ENCODE measurements at regions not wholly inside any gene's neighbourhood (a gene's known extent, or its start where the extent isn't known, plus 50 kb on each side); places are given as distances from the start of the nearest gene placed in this dataset.

- Histone ChIP-seq H3K9me1 (ENCODE audit: control insufficient read depth, insufficient read depth, low read length) (no peaks in the 10 kb centered on the region), H3K9me3 (replicated peaks; ENCODE audit: control insufficient read depth, insufficient read depth, low read depth, low read length) (no peaks in the 10 kb centered on the region), H3K27me3 (ENCODE audit: control insufficient read depth in 2 of 2, insufficient read depth in 2 of 2, low read length in 2 of 2) (peaks cover 0 to 6% of the 10 kb centered on the region in 2 experiments; a peak in 1 of 5 replicates), H3K79me2 (ENCODE audit: control insufficient read depth, insufficient read depth, low read length) (no peaks in the 10 kb centered on the region), H3K4me2 (ENCODE audit: insufficient read depth, low read length) (no peak overlapping the region), H3K9ac (ENCODE audit: insufficient read depth in 1 of 2, low read depth in 2 of 2, low read length in 2 of 2) (no peak overlapping the region), H3K27ac (ENCODE audit: extremely low read depth, low read depth, low read length) (no peak overlapping the region), H4K20me1 (replicated peaks; ENCODE audit: control insufficient read depth, insufficient read depth, low read length) (no peaks in the 10 kb centered on the region), H3K4me3 (no peak overlapping the region), H3K4me1 (replicated peaks in 1 of 2; ENCODE audit: control insufficient read depth in 2 of 2, insufficient read depth in 2 of 2, low read length in 2 of 2) (no peaks in the 10 kb centered on the region), H3K36me3 (ENCODE audit: control insufficient read depth, insufficient read depth, low read length) (no peaks in the 10 kb centered on the region), H2AFZ (ENCODE audit: low read depth, low read length) (no peak overlapping the region)
- no peak for FAIRE-seq
- TF ChIP-seq ZNF77 (CRISPR knock-in tag; IDR thresholded peaks at IDR 0.05) (no peak), ZBTB11 (CRISPR knock-in tag; IDR thresholded peaks at IDR 0.05) (no peak), SFPQ (IDR thresholded peaks at IDR 0.05; ENCODE audit: low read depth, low read length) (no peak), MXI1 (IDR thresholded peaks at IDR 0.05; ENCODE audit: low read depth, low read length) (no peak), ZNF3 (CRISPR knock-in tag; IDR thresholded peaks at IDR 0.05) (no peak), GTF2E2 (tag; IDR thresholded peaks at IDR 0.05) (no peak), ATF3 (IDR thresholded peaks at IDR 0.05) (no peak), ATF3 (CRISPR knock-in tag; conservative IDR thresholded peaks at IDR 0.05) (no peak), NR3C1 (CRISPR knock-in tag; IDR thresholded peaks at IDR 0.05) (no peak)
- TF ChIP-seq, protein P1, sequence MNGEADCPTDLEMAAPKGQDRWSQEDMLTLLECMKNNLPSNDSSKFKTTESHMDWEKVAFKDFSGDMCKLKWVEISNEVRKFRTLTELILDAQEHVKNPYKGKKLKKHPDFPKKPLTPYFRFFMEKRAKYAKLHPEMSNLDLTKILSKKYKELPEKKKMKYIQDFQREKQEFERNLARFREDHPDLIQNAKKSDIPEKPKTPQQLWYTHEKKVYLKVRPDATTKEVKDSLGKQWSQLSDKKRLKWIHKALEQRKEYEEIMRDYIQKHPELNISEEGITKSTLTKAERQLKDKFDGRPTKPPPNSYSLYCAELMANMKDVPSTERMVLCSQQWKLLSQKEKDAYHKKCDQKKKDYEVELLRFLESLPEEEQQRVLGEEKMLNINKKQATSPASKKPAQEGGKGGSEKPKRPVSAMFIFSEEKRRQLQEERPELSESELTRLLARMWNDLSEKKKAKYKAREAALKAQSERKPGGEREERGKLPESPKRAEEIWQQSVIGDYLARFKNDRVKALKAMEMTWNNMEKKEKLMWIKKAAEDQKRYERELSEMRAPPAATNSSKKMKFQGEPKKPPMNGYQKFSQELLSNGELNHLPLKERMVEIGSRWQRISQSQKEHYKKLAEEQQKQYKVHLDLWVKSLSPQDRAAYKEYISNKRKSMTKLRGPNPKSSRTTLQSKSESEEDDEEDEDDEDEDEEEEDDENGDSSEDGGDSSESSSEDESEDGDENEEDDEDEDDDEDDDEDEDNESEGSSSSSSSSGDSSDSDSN (IDR thresholded peaks at IDR 0.05; ENCODE audit: borderline replicate concordance in 1 of 2, low read depth in 2 of 2, low read length in 2 of 2): no peak
- no peak for DNase-seq (ENCODE audit: extremely low read depth in 1 of 4, low spot score in 3 of 4)
- WGBS (ENCODE audit: insufficient coverage, low coverage, missing lambda C conversion rate): 3% methylated on average over 6 of the region's 6 CpGs
- intact Hi-C loops (cut with micrococcal nuclease) (no loop called here), in situ Hi-C loops (cut with MboI) (no loop called here)
- no TSS peak for BruUV-seq (replicated peaks)
- ChIA-PET POLR2A (no interaction called here), CTCF (ENCODE audit: low intra/inter-chr PET ratio) (no interaction called here)
- no peak for ATAC-seq
Observed at GRCh38 chr15:93299675-93300074, 210.7 kb upstream of the RGMA start.

Data from K562 (cell line).